Large intestine (tissue), 3 donors: ENCODE measurements at regions not wholly inside any gene's neighbourhood (a gene's known extent, or its start where the extent isn't known, plus 50 kb on each side); places are given as distances from the start of the nearest gene placed in this dataset.
"Not testable (repeated sequence)": the region's sequence is repeated elsewhere in the genome, so short reads cannot be mapped to it uniquely, and the experiment has no call there.

Experiments
- DNase-seq, 2 donors: peaks; one replicate each; pipeline versions ENCODE4 v3.0.0 to v3.0.0-alpha.2; 2013
- H3K27ac ChIP-seq: one replicate; pipeline ENCODE4 v1.5.1; 2013; ENCODE audit warnings: low read length
- H3K27me3 ChIP-seq: 2 replicates; pipeline ENCODE4 v1.6.1; 2013; ENCODE audit warnings: low read length; ENCODE audit not compliant: control insufficient read depth, insufficient read depth
- H3K36me3 ChIP-seq: 2 replicates; pipeline ENCODE4 v1.6.1; 2013; ENCODE audit warnings: low read length; ENCODE audit not compliant: control insufficient read depth, insufficient read depth
- H3K4me1 ChIP-seq: one replicate; pipeline ENCODE4 v1.6.1; 2013; ENCODE audit warnings: low read length; ENCODE audit not compliant: control insufficient read depth, insufficient read depth
- H3K4me3 ChIP-seq: one replicate; pipeline ENCODE4 v1.5.1; 2013; ENCODE audit warnings: low read length
- H3K9me3 ChIP-seq: one replicate; pipeline ENCODE4 v1.6.1; 2013; ENCODE audit warnings: mild to moderate bottlenecking, low read depth, low read length, moderate library complexity; ENCODE audit not compliant: control insufficient read depth
- WGBS: methylation state at CpG from one replicate; pipeline ENCODE4 v1.1.5; 2013; ENCODE audit warnings: low lambda C conversion rate; ENCODE audit not compliant: insufficient coverage; 5-methylcytosine and 5-hydroxymethylcytosine counted together

GRCh38 chr4:164141755-164142375 lies 612.1 kb upstream of the SMIM31 start:
- H3K9me3 ChIP-seq, H3K27me3 ChIP-seq, DNase-seq, H3K4me1 ChIP-seq, H3K4me3 ChIP-seq, H3K27ac ChIP-seq, H3K36me3 ChIP-seq: not testable (repeated sequence)
- WGBS: no CpG with 5 or more reads among the region's 20 CpGs

DNA sequence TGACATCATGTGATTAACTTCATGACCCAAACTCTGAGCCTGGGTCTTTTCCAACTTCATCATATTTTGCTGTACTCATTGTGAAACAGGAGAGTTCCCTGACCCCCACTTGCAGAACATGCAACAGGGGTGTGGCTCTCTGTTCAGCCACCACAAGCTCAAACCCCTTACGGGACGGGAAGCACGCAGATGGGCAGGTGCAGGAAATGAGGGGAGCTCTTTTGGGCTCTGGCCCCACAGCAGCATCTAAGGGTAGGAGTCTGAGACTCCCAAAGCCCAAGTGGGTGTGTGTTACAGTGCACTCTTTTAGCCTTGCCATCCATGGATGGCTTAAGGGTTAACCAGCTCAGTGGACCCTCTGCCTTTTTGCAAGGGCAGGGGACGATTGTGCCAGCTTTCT lies 599.5 kb upstream of the SMIM31 start:
- DNase-seq: no peak
- H3K9me3 ChIP-seq: no peaks in the 10 kb centered on the region
- no peak overlapping the region for H3K4me3 ChIP-seq
- WGBS: no CpG with 5 or more reads among the region's 4 CpGs
- H3K27ac ChIP-seq: no peak overlapping the region
- H3K27me3 ChIP-seq: no peaks in the 10 kb centered on the region
- H3K4me1 ChIP-seq: no peaks in the 10 kb centered on the region
- no peaks in the 10 kb centered on the region for H3K36me3 ChIP-seq

GRCh38 chr4:164169591-164169990 lies 584.3 kb upstream of the SMIM31 start:
- H3K27me3 ChIP-seq: no peaks in the 10 kb centered on the region

GRCh38 chr4:164177153-164177552 lies 576.8 kb upstream of the SMIM31 start:
- H3K4me1 ChIP-seq: no peaks in the 10 kb centered on the region
- WGBS: 34% methylated on average over 2 of the region's 3 CpGs
- H3K4me3 ChIP-seq: no peak overlapping the region
- no peaks in the 10 kb centered on the region for H3K36me3 ChIP-seq
- no peak overlapping the region for H3K27ac ChIP-seq
- H3K27me3 ChIP-seq: no peaks in the 10 kb centered on the region
- H3K9me3 ChIP-seq: no peaks in the 10 kb centered on the region
- no peak for DNase-seq

More at GRCh38 chr4:164169591-164169990, 584.3 kb upstream of the SMIM31 start:
- DNase-seq: no peak
- Histone ChIP-seq H3K4me3 (no peak overlapping the region), H3K27ac (no peak overlapping the region), H3K9me3 (no peaks in the 10 kb centered on the region), H3K4me1 (no peaks in the 10 kb centered on the region), H3K36me3 (no peaks in the 10 kb centered on the region)

DNA sequence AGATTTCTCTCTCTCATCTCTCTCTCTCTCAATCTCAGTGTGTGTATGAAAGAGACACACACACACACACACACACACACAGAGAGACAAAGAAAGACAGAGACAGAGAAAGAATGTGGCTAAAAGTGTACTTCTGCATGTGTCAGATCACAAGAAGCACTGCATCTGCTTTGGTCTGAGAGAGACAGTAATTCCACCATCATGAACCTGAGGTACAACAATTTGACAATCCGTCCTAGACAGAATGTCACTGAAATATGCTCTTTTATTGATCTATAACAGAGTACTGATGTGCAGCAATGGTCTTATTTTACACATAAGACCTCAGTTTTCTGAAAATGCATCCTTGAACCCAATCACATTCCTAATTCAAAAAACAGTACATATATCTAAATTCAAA lies 576.2 kb upstream of the SMIM31 start:
- no peak overlapping the region for H3K4me3 ChIP-seq
- DNase-seq: no peak

DNA sequence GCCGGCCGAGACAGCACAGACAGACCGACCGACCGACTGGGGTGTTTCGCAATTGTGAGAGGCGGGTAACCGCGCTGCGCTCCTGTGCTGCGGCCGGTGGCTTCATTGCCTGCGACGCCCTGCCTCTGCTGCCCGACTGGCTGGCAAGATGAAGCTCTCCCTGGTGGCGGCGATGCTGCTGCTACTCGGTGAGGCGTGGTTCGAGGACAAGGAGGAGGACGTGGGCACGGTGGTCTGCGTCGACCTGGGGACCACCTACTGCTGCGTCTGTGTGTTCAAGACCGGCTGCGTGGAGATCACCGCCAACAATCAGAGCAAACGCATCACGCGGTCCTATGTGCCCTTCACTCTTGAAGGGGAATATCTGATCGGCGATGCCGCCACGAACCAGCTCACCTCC lies 565.7 kb upstream of the SMIM31 start:
- Histone ChIP-seq H3K4me1 (no peaks in the 10 kb centered on the region), H3K36me3 (no peaks in the 10 kb centered on the region), H3K4me3 (no peak overlapping the region), H3K9me3 (peaks cover 6% of the 10 kb centered on the region), H3K27me3 (no peaks in the 10 kb centered on the region), H3K27ac (no peak overlapping the region)
- no peak for DNase-seq
- WGBS: no CpG with 5 or more reads among the region's 35 CpGs

More for the DNA sequence above, 576.2 kb upstream of the SMIM31 start:
- no peaks in the 10 kb centered on the region for H3K4me1 ChIP-seq
- no peaks in the 10 kb centered on the region for H3K36me3 ChIP-seq
- no peak overlapping the region for H3K27ac ChIP-seq
- no peaks in the 10 kb centered on the region for H3K27me3 ChIP-seq
- no peaks in the 10 kb centered on the region for H3K9me3 ChIP-seq
- no CpG with 5 or more reads among the region's 1 CpG for WGBS

GRCh38 chr4:164192844-164193243 lies 561.1 kb upstream of the SMIM31 start:
- 100% methylated on average over 2 of the region's 5 CpGs for WGBS
- Histone ChIP-seq H3K4me3 (no peak overlapping the region), H3K9me3 (peaks cover 6% of the 10 kb centered on the region), H3K27ac (no peak overlapping the region), H3K27me3 (no peaks in the 10 kb centered on the region), H3K36me3 (no peaks in the 10 kb centered on the region), H3K4me1 (no peaks in the 10 kb centered on the region)
- DNase-seq: no peak

DNA sequence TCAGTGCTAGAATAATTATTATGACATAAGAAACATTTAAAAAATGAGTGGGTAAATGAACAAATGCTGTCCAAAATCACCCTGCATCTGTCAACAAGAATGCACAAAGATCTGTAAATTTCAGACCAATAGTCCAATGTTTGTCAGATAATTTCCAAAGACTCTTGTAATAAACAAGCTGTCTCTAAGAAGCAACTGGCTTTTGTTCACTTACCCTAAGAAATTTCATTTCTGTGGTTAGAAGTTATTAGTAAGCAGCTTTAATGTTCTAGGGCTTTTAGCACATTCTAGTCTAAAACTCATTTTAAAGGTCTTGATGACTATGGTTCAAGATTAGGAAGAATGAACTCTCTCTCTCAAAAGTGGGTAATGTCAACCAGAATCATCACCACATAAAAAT lies 560.3 kb upstream of the SMIM31 start:
- no peak for DNase-seq
- H3K27ac ChIP-seq: no peak overlapping the region
- no peaks in the 10 kb centered on the region for H3K27me3 ChIP-seq
- H3K4me3 ChIP-seq: no peak overlapping the region
- H3K9me3 ChIP-seq: no peaks in the 10 kb centered on the region
- H3K4me1 ChIP-seq: no peaks in the 10 kb centered on the region
- no peaks in the 10 kb centered on the region for H3K36me3 ChIP-seq

DNA sequence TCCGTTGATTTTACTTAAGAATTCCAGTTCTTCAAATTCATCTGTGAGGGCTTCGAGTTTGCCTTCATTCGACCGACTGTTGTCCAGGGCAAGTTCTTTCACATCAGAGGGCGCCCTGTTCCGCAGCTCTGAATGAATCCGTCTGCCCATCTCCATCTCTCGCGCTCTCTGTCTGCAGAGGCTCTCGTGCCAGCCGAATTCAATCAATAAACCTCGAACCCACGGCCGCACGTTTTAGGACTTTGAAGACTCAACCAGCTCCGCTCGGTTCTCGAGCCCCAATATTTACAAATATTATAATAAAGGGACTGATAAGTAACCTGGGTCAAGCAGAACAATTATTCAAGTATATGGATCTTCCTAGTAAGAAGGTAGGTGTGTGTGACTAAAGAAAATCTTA lies 556.4 kb upstream of the SMIM31 start:
- Histone ChIP-seq H3K4me1 (no peaks in the 10 kb centered on the region), H3K36me3 (no peaks in the 10 kb centered on the region), H3K27ac (no peak overlapping the region), H3K4me3 (no peak overlapping the region), H3K9me3 (no peaks in the 10 kb centered on the region), H3K27me3 (no peaks in the 10 kb centered on the region)
- WGBS: no CpG with 5 or more reads among the region's 18 CpGs
- no peak for DNase-seq

- WGBS: 82% methylated on average over 2 of the region's 4 CpGs
- Histone ChIP-seq H3K4me1 (no peaks in the 10 kb centered on the region), H3K27me3 (no peaks in the 10 kb centered on the region), H3K27ac (no peak overlapping the region), H3K9me3 (no peaks in the 10 kb centered on the region), H3K36me3 (no peaks in the 10 kb centered on the region), H3K4me3 (no peak overlapping the region)
- no peak for DNase-seq
Measured at GRCh38 chr4:164203476-164203875, 550.5 kb upstream of the SMIM31 start.

DNA sequence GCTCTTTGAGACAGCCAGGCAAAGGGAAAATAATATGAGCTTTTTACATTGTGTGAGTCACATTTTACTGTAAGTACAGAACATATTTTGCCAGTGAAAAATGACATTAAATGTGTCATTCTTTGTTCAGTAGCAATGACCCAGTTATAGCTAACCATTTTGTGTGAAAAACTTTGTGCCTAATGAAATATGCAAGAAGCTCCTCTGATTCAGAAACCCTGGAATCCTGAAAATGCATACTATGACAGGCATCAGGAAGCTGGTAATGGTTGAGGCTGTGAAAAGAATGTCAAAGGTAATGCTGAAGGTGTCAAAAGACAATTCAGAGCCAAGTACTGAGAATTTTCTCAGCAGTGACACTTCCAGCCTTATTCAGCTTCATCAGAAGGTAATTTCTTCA lies 549.5 kb upstream of the SMIM31 start:
- Histone ChIP-seq H3K27me3 (no peaks in the 10 kb centered on the region), H3K9me3 (no peaks in the 10 kb centered on the region), H3K27ac (no peak overlapping the region), H3K4me3 (no peak overlapping the region), H3K4me1 (no peaks in the 10 kb centered on the region), H3K36me3 (no peaks in the 10 kb centered on the region)
- DNase-seq: no peak
